ENCODE measurements at regions not wholly inside any gene's neighbourhood (a gene's known extent, or its start where the extent isn't known, plus 50 kb on each side); places are given as distances from the start of the nearest gene placed in this dataset.

DNA sequence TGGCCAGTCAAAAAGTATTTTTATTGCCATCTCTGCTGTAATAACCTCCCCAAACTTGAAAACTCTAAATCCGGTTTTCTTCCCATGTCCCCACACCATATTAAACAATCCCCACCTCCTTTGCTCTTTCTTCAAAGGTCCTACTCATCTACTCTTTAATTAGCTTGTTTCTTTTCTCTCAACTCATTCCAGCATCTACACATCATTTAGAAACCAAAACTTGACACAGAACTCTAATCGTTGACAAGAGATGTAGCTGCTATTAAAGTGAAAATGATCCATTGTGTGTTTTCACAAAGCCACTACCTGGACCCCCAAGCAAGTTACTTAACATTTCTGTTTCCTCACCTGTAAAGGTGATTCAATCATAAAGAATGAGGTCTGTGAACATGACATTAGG is 436.3 kb upstream of the NPVF start:
- Histone ChIP-seq H3K4me3 (no peak overlapping the region), H3K9me3 (no peaks in the 10 kb centered on the region), H3K27me3 (no peaks in the 10 kb centered on the region), H3K36me3 (no peaks in the 10 kb centered on the region), H3K27ac (peak overlapping the region; percentile 69 to 83 (median 76)), H3K4me1 (peaks cover 0 to 79% (median 62%) of the 10 kb centered on the region in 4 donors)
- 37 to 53% methylated on average over 2 of the region's 2 CpGs for WGBS, 2 donors
- DNase-seq = no peak
- intact Hi-C loops (cut with DNase I) = no loop called here
- TF ChIP-seq EP300 (IDR thresholded peaks at IDR 0.05) (no peak), POLR2AphosphoS5 (IDR thresholded peaks at IDR 0.05) (no peak), POLR2A (IDR thresholded peaks at IDR 0.05) (no peak), CTCF (IDR thresholded peaks at IDR 0.05) (no peak)

DNA sequence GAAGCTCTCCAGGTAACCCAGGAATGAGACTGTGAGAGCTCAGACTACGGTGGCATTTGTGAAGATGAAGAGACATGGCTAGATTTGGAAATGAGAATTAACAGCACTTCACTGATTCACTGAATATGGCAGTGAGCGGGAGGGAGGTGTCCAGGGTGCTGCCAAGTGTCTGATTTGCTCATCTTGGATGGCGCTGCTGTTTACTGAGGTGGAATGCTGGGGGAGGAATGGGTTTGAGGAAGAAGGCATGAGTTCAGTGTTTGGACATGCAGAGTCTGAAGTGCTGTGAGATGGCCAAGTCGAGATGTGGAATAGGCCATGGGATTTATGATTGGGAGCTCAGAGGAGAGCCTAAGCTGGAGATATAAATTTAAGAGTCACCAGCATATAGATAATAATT is 437.1 kb upstream of the NPVF start:
- no peaks in the 10 kb centered on the region for H3K36me3 ChIP-seq
- no peaks in the 10 kb centered on the region for H3K27me3 ChIP-seq
- DNase-seq = peak; percentile 84
- no peaks in the 10 kb centered on the region for H3K9me3 ChIP-seq
- H3K4me3 ChIP-seq = no peak overlapping the region
- H3K4me1 ChIP-seq = peaks cover 0 to 79% (median 63%) of the 10 kb centered on the region in 4 donors
- WGBS, 2 donors = 78 to 85% methylated on average over 4 of the region's 4 CpGs
- H3K27ac ChIP-seq = peak overlapping the region; percentile 69 to 83 (median 76)
- intact Hi-C loops (cut with DNase I) = no loop called here
- peak in 3 of 4 donors; percentile 68 to 93 (median 81) for TF ChIP-seq POLR2AphosphoS5 (IDR thresholded peaks at IDR 0.05)
- TF ChIP-seq CTCF (IDR thresholded peaks at IDR 0.05) = no peak
- no peak for TF ChIP-seq POLR2A (IDR thresholded peaks at IDR 0.05)
- TF ChIP-seq EP300 (IDR thresholded peaks at IDR 0.05) = peak in 2 of 4 donors; percentile 39 to 53

- no peak for DNase-seq
- Histone ChIP-seq H3K27ac (peak overlapping the region; percentile 69 to 83 (median 76)), H3K27me3 (no peaks in the 10 kb centered on the region), H3K4me3 (no peak overlapping the region), H3K9me3 (no peaks in the 10 kb centered on the region), H3K36me3 (no peaks in the 10 kb centered on the region), H3K4me1 (peaks cover 0 to 79% (median 66%) of the 10 kb centered on the region in 4 donors)
- TF ChIP-seq POLR2AphosphoS5 (IDR thresholded peaks at IDR 0.05) (no peak), CTCF (IDR thresholded peaks at IDR 0.05) (no peak), EP300 (IDR thresholded peaks at IDR 0.05) (no peak), POLR2A (IDR thresholded peaks at IDR 0.05) (no peak)
- intact Hi-C loops (cut with DNase I) = no loop called here
- WGBS, 2 donors = 72 to 83% methylated on average over 3 of the region's 3 CpGs
Measured at GRCh38 chr7:25665903-25666670, 437.8 kb upstream of the NPVF start.

DNA sequence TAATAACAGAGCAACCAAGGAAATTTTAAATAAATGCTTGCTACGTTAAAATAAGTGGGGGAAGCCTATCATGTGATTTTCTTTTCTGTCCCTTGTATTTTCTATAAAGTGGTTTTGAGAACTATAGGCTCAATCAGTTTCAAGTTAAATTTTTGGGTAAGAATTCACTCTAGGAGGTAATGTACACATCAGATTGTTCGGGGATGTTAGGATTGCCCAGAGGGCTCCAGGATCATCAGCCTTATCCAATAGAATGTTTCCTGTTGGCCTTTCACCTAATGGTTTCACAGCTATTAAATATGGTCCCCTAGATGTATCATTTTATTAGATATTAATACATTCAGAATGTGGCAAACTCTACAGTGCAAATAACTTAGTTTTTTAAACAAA is 438.4 kb upstream of the NPVF start:
- DNase-seq = no peak
- TF ChIP-seq EP300 (IDR thresholded peaks at IDR 0.05) = no peak
- Histone ChIP-seq H3K27ac (peak overlapping the region; percentile 69 to 83 (median 76)), H3K4me3 (no peak overlapping the region), H3K9me3 (no peaks in the 10 kb centered on the region), H3K27me3 (no peaks in the 10 kb centered on the region), H3K36me3 (no peaks in the 10 kb centered on the region), H3K4me1 (peaks cover 0 to 78% (median 63%) of the 10 kb centered on the region in 4 donors)
- intact Hi-C loops (cut with DNase I) = no loop called here
- WGBS, 2 donors = 82 to 86% methylated on average over 2 of the region's 2 CpGs

- DNase-seq = no peak
- Histone ChIP-seq H3K4me1 (peaks cover 0 to 51% (median 41%) of the 10 kb centered on the region in 4 donors), H3K27me3 (no peaks in the 10 kb centered on the region), H3K9me3 (no peaks in the 10 kb centered on the region), H3K4me3 (no peak overlapping the region), H3K36me3 (no peaks in the 10 kb centered on the region), H3K27ac (peak overlapping the region in 2 of 4 donors; percentile 70 to 74)
- 41 to 74% methylated on average over 4 of the region's 4 CpGs for WGBS, 2 donors
- intact Hi-C loops (cut with DNase I) = no loop called here
- TF ChIP-seq CTCF (IDR thresholded peaks at IDR 0.05) = no peak
Measured at GRCh38 chr7:25669281-25669781, 441.0 kb upstream of the NPVF start.

Data from sigmoid colon (tissue), 6 donors.